SK-N-SH (cell line): ENCODE measurements at regions not wholly inside any gene's neighbourhood (a gene's known extent, or its start where the extent isn't known, plus 50 kb on each side); places are given as distances from the start of the nearest gene placed in this dataset.

Source experiments
- CTCF ChIA-PET: fragments of 300-600, 350-600 bp; formaldehyde crosslinking; extraction: SDS; loops from one replicate; lab custom pipeline; 2021; lab: Yijun Ruan, JAX
- POLR2A ChIA-PET: fragments of 350-600 bp; sonication (Branson Sonifier 250); formaldehyde crosslinking; extraction: SDS; loops from one replicate; lab custom pipeline; 2020; ENCODE audit warnings: antibody characterized with exemption, inconsistent platforms; lab: Yijun Ruan, JAX
- DNase-seq: peaks from one replicate; pipeline ENCODE4 v3.0.0; 2012
- H2AFZ ChIP-seq: fragments of 200-600 bp; sonication (generic); 2 replicates; pipeline ENCODE4 v1.8.1; 2016; ENCODE audit warnings: antibody characterized with exemption, mild to moderate bottlenecking, low read depth
- H3F3A ChIP-seq: fragments of 200-600 bp; sonication (generic); replicated peaks from 2 replicates; pipeline ENCODE3; 2016; ENCODE audit warnings: antibody characterized with exemption, mild to moderate bottlenecking; ENCODE audit not compliant: insufficient read depth
- H3K27ac ChIP-seq, 2 experiments: fragments of 200-500 bp in 1 of 2; fragments of 200-600 bp in 1 of 2; sonication (Bioruptor generic) in 1 of 2; sonication (generic), shearing (Covaris generic) in 1 of 2; 2 replicates each; pipeline versions ENCODE4 v1.5.1 to v1.6.1; 2014 to 2016; ENCODE audit warnings: low read depth in 2 of 2, inconsistent platforms in 1 of 2, low read length in 1 of 2, mild to moderate bottlenecking in 1 of 2, mixed read lengths in 1 of 2
- H3K27me3 ChIP-seq: fragments of 200-600 bp; sonication (generic), shearing (Covaris generic); 2 replicates; pipeline ENCODE4 v1.6.1; 2016; ENCODE audit warnings: mixed run types; ENCODE audit not compliant: insufficient read depth
- H3K36me3 ChIP-seq, 2 experiments: fragments of 200-500 bp in 1 of 2; fragments of 200-600 bp in 1 of 2; sonication (Bioruptor generic) in 1 of 2; sonication (generic) in 1 of 2; replicated peaks in 1 of 2; 2 replicates each; pipeline versions ENCODE3 to v1.5.1; 2014 to 2016; ENCODE audit warnings: low read length in 1 of 2, mild to moderate bottlenecking in 1 of 2; ENCODE audit not compliant: insufficient read depth in 2 of 2, control insufficient read depth in 1 of 2
- H3K4me1 ChIP-seq, 2 experiments: fragments of 200-500 bp in 1 of 2; fragments of 200-600 bp in 1 of 2; sonication (Bioruptor generic) in 1 of 2; sonication (generic), shearing (Covaris generic) in 1 of 2; 2 replicates each; pipeline versions ENCODE4 v1.5.1 to v1.6.1; 2014 to 2016; ENCODE audit warnings: low read depth in 1 of 2, low read length in 1 of 2, mixed run types in 1 of 2; ENCODE audit not compliant: insufficient read depth in 2 of 2, control insufficient read depth in 1 of 2
- H3K4me2 ChIP-seq: fragments of 200-600 bp; sonication (generic), shearing (Covaris generic); 2 replicates; pipeline ENCODE4 v1.6.1; 2017; ENCODE audit warnings: mixed run types
- H3K4me3 ChIP-seq, 2 experiments: fragments of 200-500 bp in 1 of 2; fragments of 200-600 bp in 1 of 2; sonication (Bioruptor generic) in 1 of 2; sonication (generic), shearing (Covaris generic) in 1 of 2; 2 replicates each; pipeline versions ENCODE4 v1.5.1 to v1.8.1; 2014 to 2016; ENCODE audit warnings: low read depth in 2 of 2, inconsistent platforms in 1 of 2, low read length in 1 of 2, mild to moderate bottlenecking in 1 of 2, mixed read lengths in 1 of 2, moderate library complexity in 1 of 2
- H3K79me2 ChIP-seq: fragments of 200-600 bp; sonication (generic); 2 replicates; pipeline ENCODE4 v1.8.1; 2017; ENCODE audit warnings: mild to moderate bottlenecking; ENCODE audit not compliant: insufficient read depth
- H3K9ac ChIP-seq: fragments of 200-600 bp; sonication (generic); 2 replicates; pipeline ENCODE4 v1.6.1; 2017; ENCODE audit warnings: mixed run types
- H3K9me2 ChIP-seq: fragments of 200-600 bp; sonication (generic); 2 replicates; pipeline ENCODE4 v1.6.1; 2017; ENCODE audit warnings: mixed run types
- H3K9me3 ChIP-seq: fragments of 200-600 bp; sonication (generic); 2 replicates; pipeline ENCODE4 v1.6.1; 2017; ENCODE audit warnings: mixed run types, mild to moderate bottlenecking, moderate library complexity
- H4K20me1 ChIP-seq: fragments of 200-600 bp; sonication (generic); 2 replicates; pipeline ENCODE4 v1.6.1; 2017; ENCODE audit warnings: mild to moderate bottlenecking, mixed run types; ENCODE audit not compliant: insufficient read depth
- FOXM1 ChIP-seq: IDR thresholded peaks from 2 replicates; pipeline ENCODE4 v1.4.0; 2012; ENCODE audit warnings: low read depth, mild to moderate bottlenecking
- GATA2 ChIP-seq: sonication (generic); formaldehyde crosslinking; IDR thresholded peaks from 2 replicates; pipeline ENCODE4 v1.5.0; 2020; ENCODE audit warnings: mild to moderate bottlenecking, missing genetic modification reagents
- IRF3 ChIP-seq: fragments of 150-350 bp; IDR thresholded peaks from 2 replicates; pipeline ENCODE4 v1.6.1; 2016; ENCODE audit warnings: mild to moderate bottlenecking, low read depth, low read length
- JUND ChIP-seq: IDR thresholded peaks from 2 replicates; pipeline ENCODE4 v1.4.0; 2012
- MAX ChIP-seq: IDR thresholded peaks from 2 replicates; pipeline ENCODE4 v1.4.0; 2012; ENCODE audit warnings: low read depth
- MEF2A ChIP-seq: IDR thresholded peaks from 2 replicates; pipeline ENCODE4 v1.4.0; 2012; ENCODE audit warnings: low read depth, borderline replicate concordance
- MXI1 ChIP-seq: IDR thresholded peaks from 2 replicates; pipeline ENCODE4 v1.6.1; 2012; ENCODE audit warnings: mild to moderate bottlenecking, low read depth, low read length, improper control_type of control experiment
- NFIC ChIP-seq: IDR thresholded peaks from 2 replicates; pipeline ENCODE4 v1.4.0; 2012; ENCODE audit warnings: borderline replicate concordance
- NRF1 ChIP-seq: IDR thresholded peaks from 2 replicates; pipeline ENCODE4 v1.6.1; 2012; ENCODE audit warnings: low read depth, mild to moderate bottlenecking, low read length
- POLR2AphosphoS5 ChIP-seq: IDR thresholded peaks from 2 replicates; pipeline ENCODE4 v1.6.1; 2012; ENCODE audit warnings: low read depth, low read length
- RAD21 ChIP-seq: IDR thresholded peaks from 2 replicates; pipeline ENCODE4 v1.6.1; 2012; ENCODE audit warnings: mild to moderate bottlenecking, low read length
- RCOR1 ChIP-seq: fragments of 150-350 bp; IDR thresholded peaks from 2 replicates; pipeline ENCODE4 v1.6.1; 2017; ENCODE audit warnings: antibody characterized with exemption, low read length
- SMC3 ChIP-seq: IDR thresholded peaks from 2 replicates; pipeline ENCODE4 v1.6.1; 2012; ENCODE audit warnings: low read depth, low read length, improper control_type of control experiment
- TAF1 ChIP-seq: IDR thresholded peaks from 2 replicates; pipeline ENCODE4 v1.6.1; 2012; ENCODE audit warnings: low read depth, mild to moderate bottlenecking, low read length, moderate library complexity, borderline replicate concordance
- USF2 ChIP-seq: fragments of 150-350 bp; IDR thresholded peaks from 2 replicates; pipeline ENCODE4 v1.6.1; 2017; ENCODE audit warnings: antibody characterized with exemption, low read length, low read depth, borderline replicate concordance
- YY1 ChIP-seq: IDR thresholded peaks from 2 replicates; pipeline ENCODE4 v1.4.0; 2012; ENCODE audit warnings: low read depth, mild to moderate bottlenecking
- ZBTB33 ChIP-seq: IDR thresholded peaks from 2 replicates; pipeline ENCODE4 v1.4.0; 2012; ENCODE audit warnings: low read depth, borderline replicate concordance
- WGBS: methylation state at CpG from one replicate; pipeline ENCODE4 v1.1.6; 2017; ENCODE audit warnings: low lambda C conversion rate; 5-methylcytosine and 5-hydroxymethylcytosine counted together

- WGBS: 56% methylated on average over 7 of the region's 7 CpGs
- H3K9me2 ChIP-seq: no peaks in the 10 kb centered on the region
Observed at GRCh38 chr11:42265072-42265471, 805.6 kb upstream of the LRRC4C start.

More at GRCh38 chr11:42265072-42265471, 805.6 kb upstream of the LRRC4C start:
- Histone ChIP-seq H4K20me1 (no peaks in the 10 kb centered on the region), H3K4me1 (no peaks in the 10 kb centered on the region), H3F3A (no peaks in the 10 kb centered on the region), H3K27ac (no peak overlapping the region), H3K9ac (no peak overlapping the region), H3K27me3 (no peaks in the 10 kb centered on the region), H3K4me2 (no peak overlapping the region), H3K9me3 (no peaks in the 10 kb centered on the region), H3K79me2 (no peaks in the 10 kb centered on the region), H3K4me3 (no peak overlapping the region), H2AFZ (no peak overlapping the region), H3K36me3 (no peaks in the 10 kb centered on the region)
- POLR2A ChIA-PET: no interaction called here
- CTCF ChIA-PET: no interaction called here
- TF ChIP-seq NFIC: no peak
- TF ChIP-seq FOXM1: no peak
- TF ChIP-seq TAF1: no peak
- no peak for TF ChIP-seq ZBTB33
- TF ChIP-seq MAX: no peak
- no peak for TF ChIP-seq POLR2AphosphoS5
- TF ChIP-seq NRF1: no peak
- no peak for TF ChIP-seq MEF2A
- no peak for TF ChIP-seq RCOR1
- no peak for TF ChIP-seq JUND
- TF ChIP-seq MXI1: no peak
- TF ChIP-seq IRF3: no peak
- TF ChIP-seq YY1: no peak
- TF ChIP-seq GATA2 (CRISPR knock-in tag): no peak
- TF ChIP-seq SMC3: no peak
- no peak for TF ChIP-seq RAD21
- no peak for TF ChIP-seq USF2
- no peak for DNase-seq
